HepG2 (cell line): ENCODE measurements at regions not wholly inside any gene's neighbourhood (a gene's known extent, or its start where the extent isn't known, plus 50 kb on each side); places are given as distances from the start of the nearest gene placed in this dataset.

Source experiments
- ATAC-seq: fragments of 200-7000 bp; cut with Tn5 transposase; 3 replicates; pipeline ENCODE4 v1.9.1; 2020; ENCODE audit warnings: mild to moderate bottlenecking, moderate library complexity
- BruUV-seq: library from RNA; stranded (reverse); fragments of 400-500 nt; replicated peaks from 2 replicates; lab custom pipeline; 2021; lab: Mats Ljungman, UMichigan
- CTCF ChIA-PET: fragments of 300-600 bp; formaldehyde crosslinking; extraction: SDS; loops from one replicate; lab custom pipeline; 2021; ENCODE audit warnings: low total read pairs, inconsistent platforms, low intra/inter-chr PET ratio; lab: Yijun Ruan, JAX
- POLR2A ChIA-PET: fragments of 350-600 bp; sonication (Branson Sonifier 250); formaldehyde crosslinking; loops from one replicate; lab custom pipeline; 2020; ENCODE audit warnings: antibody characterized with exemption, inconsistent platforms; lab: Yijun Ruan, JAX
- DNase-seq: peaks from one replicate; pipeline ENCODE4 v3.0.0-alpha.2; 2015; ENCODE audit warnings: low spot score
- FAIRE-seq: peaks from 3 replicates; lab custom pipeline; 2011; peaks lifted over from hg19 to GRCh38; lab: Jason Lieb, UNC
- H2AFZ ChIP-seq: one replicate; pipeline ENCODE4 v1.6.1; 2011; ENCODE audit warnings: low read length, inconsistent platforms
- H3K27ac ChIP-seq: fragments of 300-600 bp; 3 replicates; pipeline ENCODE4 v1.8.0; 2011; ENCODE audit warnings: mixed run types, mild to moderate bottlenecking, mixed read lengths, low read length, inconsistent platforms; ENCODE audit not compliant: insufficient read depth; ENCODE audit errors: extremely low read length
- H3K27me3 ChIP-seq, 2 experiments: fragments of 200-600 bp in 1 of 2; 2 replicates in 1 of 2; 3 replicates in 1 of 2; pipeline versions ENCODE4 v1.6.0 to v1.8.0; 2011; ENCODE audit warnings: low read length in 2 of 2, mild to moderate bottlenecking in 2 of 2, moderate library complexity in 2 of 2, inconsistent platforms in 1 of 2; ENCODE audit not compliant: insufficient read depth in 2 of 2, control insufficient read depth in 1 of 2
- H3K36me3 ChIP-seq, 2 experiments: fragments of 200-600 bp in 1 of 2; replicated peaks in 1 of 2; 2 replicates in 1 of 2; 3 replicates in 1 of 2; pipeline versions ENCODE4 v1.5.1 to v1.8.0; 2011; ENCODE audit warnings: low read length in 2 of 2, inconsistent platforms in 1 of 2; ENCODE audit not compliant: insufficient read depth in 2 of 2, control insufficient read depth in 1 of 2
- H3K4me1 ChIP-seq: 2 replicates; pipeline ENCODE4 v1.5.1; 2012; ENCODE audit warnings: low read length, inconsistent platforms; ENCODE audit not compliant: insufficient read depth
- H3K4me2 ChIP-seq: 2 replicates; pipeline ENCODE4 v1.6.0; 2011; ENCODE audit warnings: low read depth, low read length, inconsistent platforms
- H3K4me3 ChIP-seq, 3 experiments: fragments of 200-600 bp in 1 of 3; sonication (generic), shearing (Covaris generic) in 1 of 3; replicated peaks in 1 of 3; 2 replicates each; pipeline ENCODE4 v1.5.1; 2011 to 2016; ENCODE audit warnings: low read length in 3 of 3, inconsistent platforms in 2 of 3, low read depth in 2 of 3, mild to moderate bottlenecking in 2 of 3, control low read depth in 1 of 3, mixed read lengths in 1 of 3; ENCODE audit not compliant: insufficient read depth in 1 of 3
- H3K79me2 ChIP-seq: one replicate; pipeline ENCODE4 v1.6.1; 2011; ENCODE audit warnings: low read length, inconsistent platforms; ENCODE audit not compliant: insufficient read depth
- H3K9ac ChIP-seq: 2 replicates; pipeline ENCODE4 v1.6.0; 2011; ENCODE audit warnings: mild to moderate bottlenecking, low read depth, low read length, inconsistent platforms; ENCODE audit not compliant: insufficient read depth
- H3K9me3 ChIP-seq: 2 replicates; pipeline ENCODE4 v1.5.1; 2012; ENCODE audit warnings: mild to moderate bottlenecking, low read length
- H4K20me1 ChIP-seq: 2 replicates; pipeline ENCODE4 v1.6.0; 2011; ENCODE audit warnings: inconsistent platforms, mild to moderate bottlenecking, low read length, moderate library complexity; ENCODE audit not compliant: insufficient read depth
- ARID3A ChIP-seq: IDR thresholded peaks from 2 replicates; pipeline ENCODE4 v1.6.1; 2012; ENCODE audit warnings: low read depth, low read length, improper control_type of control experiment
- DMAP1 ChIP-seq: IDR thresholded peaks from 2 replicates; pipeline ENCODE4 v1.6.1; 2016
- DMTF1 ChIP-seq: sonication (generic); formaldehyde crosslinking; IDR thresholded peaks from 2 replicates; pipeline ENCODE4 v1.4.0; 2020; ENCODE audit warnings: mild to moderate bottlenecking, missing genetic modification reagents
- E2F1 ChIP-seq: sonication (generic); formaldehyde crosslinking; IDR thresholded peaks from 2 replicates; pipeline ENCODE4 v1.5.0; 2020; ENCODE audit warnings: missing genetic modification reagents
- EZH2 ChIP-seq: conservative IDR thresholded peaks from 2 replicates; pipeline ENCODE4 v1.6.1; 2012; ENCODE audit warnings: mild to moderate bottlenecking, low read depth, low read length, moderate library complexity
- HDAC2 ChIP-seq: sonication (generic); formaldehyde crosslinking; IDR thresholded peaks from 2 replicates; pipeline ENCODE4 v1.4.0; 2020; ENCODE audit warnings: missing genetic modification reagents
- PHF20 ChIP-seq: sonication (generic); formaldehyde crosslinking; IDR thresholded peaks from 2 replicates; pipeline ENCODE4 v1.5.0; 2020; ENCODE audit warnings: mild to moderate bottlenecking, missing genetic modification reagents
- POLR2G ChIP-seq: fragments of 200-400 bp; formaldehyde crosslinking; IDR thresholded peaks from 2 replicates; pipeline ENCODE4 v1.6.1; 2018; ENCODE audit warnings: mild to moderate bottlenecking, low read depth, low read length, moderate library complexity
- SNAPC2 ChIP-seq: sonication (generic); formaldehyde crosslinking; IDR thresholded peaks from 2 replicates; pipeline ENCODE4 v1.8.1; 2022; ENCODE audit warnings: mild to moderate bottlenecking, missing genetic modification reagents
- SRSF9 ChIP-seq: fragments of 200-400 bp; formaldehyde crosslinking; IDR thresholded peaks from 2 replicates; pipeline ENCODE4 v1.6.1; 2018; ENCODE audit warnings: borderline replicate concordance, mild to moderate bottlenecking, low read depth, low read length; ENCODE audit not compliant: insufficient read depth, poor library complexity, severe bottlenecking
- TBX2 ChIP-seq: sonication (generic); formaldehyde crosslinking; IDR thresholded peaks from 2 replicates; pipeline ENCODE4 v1.5.0; 2020; ENCODE audit warnings: missing genetic modification reagents, mild to moderate bottlenecking, borderline replicate concordance
- ZMYM2 ChIP-seq: sonication (generic); formaldehyde crosslinking; IDR thresholded peaks from 2 replicates; pipeline ENCODE4 v1.8.0; 2022; ENCODE audit warnings: mild to moderate bottlenecking, missing genetic modification reagents
- ZNF33B ChIP-seq: sonication (generic); formaldehyde crosslinking; IDR thresholded peaks from 2 replicates; pipeline ENCODE4 v1.5.1; 2020; ENCODE audit warnings: mild to moderate bottlenecking, missing genetic modification reagents
- ZNF567 ChIP-seq: sonication (generic); formaldehyde crosslinking; IDR thresholded peaks from 2 replicates; pipeline ENCODE4 v1.8.1; 2023; ENCODE audit warnings: mild to moderate bottlenecking, missing genetic modification reagents, borderline replicate concordance
- ZSCAN25 ChIP-seq: sonication (generic); formaldehyde crosslinking; IDR thresholded peaks from 2 replicates; pipeline ENCODE4 v1.8.0; 2022; ENCODE audit warnings: mild to moderate bottlenecking, missing genetic modification reagents
- WGBS: methylation state at CpG from one replicate; pipeline ENCODE4 v1.1.6; 2017; ENCODE audit warnings: low lambda C conversion rate; 5-methylcytosine and 5-hydroxymethylcytosine counted together
- in situ Hi-C: cut with HindIII; loops from 2 replicates; pipeline ENCODE4 v1.10.0; 2017; ENCODE audit warnings: low pct_unique_long_range_greater_than_20kb; ENCODE audit not compliant: extremely low pct_ligation_motif_present
- intact Hi-C: fragments of 100-400 bp; cut with micrococcal nuclease; formaldehyde crosslinking; loops from one replicate; pipeline ENCODE4 v1.10.0; 2022; ENCODE audit not compliant: unreplicated experiment

GRCh38 chr1:114269539-114269938 lies 115.9 kb upstream of the SYT6 start:
- CTCF ChIA-PET: no interaction called here
- POLR2A ChIA-PET: no interaction called here

GRCh38 chr1:114263343-114263742 lies 109.7 kb upstream of the SYT6 start:
- in situ Hi-C loops: no loop called here
- no peak overlapping the region for H3K4me2 ChIP-seq
- ChIA-PET CTCF (no interaction called here), POLR2A (no interaction called here)
- H3K9me3 ChIP-seq: no peaks in the 10 kb centered on the region
- no peak overlapping the region for H2AFZ ChIP-seq
- H3K27me3 ChIP-seq: no peaks in the 10 kb centered on the region
- peaks cover 14% of the 10 kb centered on the region for H3K4me1 ChIP-seq
- no peak overlapping the region for H3K27ac ChIP-seq
- no peak overlapping the region for H3K4me3 ChIP-seq
- FAIRE-seq (no peak), DNase-seq (no peak), ATAC-seq (no peak)
- no peaks in the 10 kb centered on the region for H3K79me2 ChIP-seq
- H4K20me1 ChIP-seq: no peaks in the 10 kb centered on the region
- intact Hi-C loops: no loop called here
- BruUV-seq: no TSS peak
- no peaks in the 10 kb centered on the region for H3K36me3 ChIP-seq
- WGBS: 56% methylated on average over 3 of the region's 3 CpGs
- TF ChIP-seq TBX2 (CRISPR knock-in tag) (no peak), SNAPC2 (CRISPR knock-in tag) (no peak), PHF20 (no peak), ZSCAN25 (CRISPR knock-in tag) (no peak), ARID3A (no peak), DMTF1 (CRISPR knock-in tag) (no peak), ZMYM2 (CRISPR knock-in tag) (no peak), POLR2G (no peak), ZNF567 (CRISPR knock-in tag) (no peak), EZH2 (no peak), E2F1 (CRISPR knock-in tag) (no peak), DMAP1 (CRISPR knock-in tag) (no peak), ZNF33B (CRISPR knock-in tag) (no peak), SRSF9 (no peak)
- no peak overlapping the region for H3K9ac ChIP-seq

More at GRCh38 chr1:114269539-114269938, 115.9 kb upstream of the SYT6 start:
- H3K9me3 ChIP-seq: no peaks in the 10 kb centered on the region
- H3K9ac ChIP-seq: no peak overlapping the region
- TF ChIP-seq HDAC2: no peak
- ATAC-seq (no peak), DNase-seq (no peak), FAIRE-seq (no peak)
- intact Hi-C loops (no loop called here), in situ Hi-C loops (no loop called here)
- no peaks in the 10 kb centered on the region for H3K36me3 ChIP-seq
- peaks cover 0 to 1% of the 10 kb centered on the region in 2 experiments; a peak in 2 of 5 replicates for H3K27me3 ChIP-seq
- no peaks in the 10 kb centered on the region for H3K79me2 ChIP-seq
- H3K4me3 ChIP-seq: no peak overlapping the region
- H2AFZ ChIP-seq: no peak overlapping the region
- BruUV-seq: no TSS peak
- H4K20me1 ChIP-seq: no peaks in the 10 kb centered on the region
- H3K4me2 ChIP-seq: no peak overlapping the region
- H3K27ac ChIP-seq: no peak overlapping the region
- H3K4me1 ChIP-seq: no peaks in the 10 kb centered on the region
- 26% methylated on average over 2 of the region's 2 CpGs for WGBS
